OCI-LY1 (cell line): ENCODE measurements at regions not wholly inside any gene's neighbourhood (a gene's known extent, or its start where the extent isn't known, plus 50 kb on each side); places are given as distances from the start of the nearest gene placed in this dataset.

ENCODE experiments used
- EZH2 ChIP-seq: fragments of 200-600 bp; sonication (generic), shearing (Covaris generic); IDR thresholded peaks from 2 replicates; pipeline ENCODE4 v1.8.0; 2017; ENCODE audit warnings: borderline replicate concordance, mixed run types, mild to moderate bottlenecking, antibody characterized with exemption, low read length, moderate library complexity, mixed read lengths
- TF ChIP-seq, protein P1 (sequence below): fragments of 200-600 bp; sonication (generic), shearing (Covaris generic); IDR thresholded peaks from 2 replicates; pipeline ENCODE4 v1.5.1; 2017; ENCODE audit warnings: mild to moderate bottlenecking, antibody characterized with exemption, low read length, moderate library complexity, mixed read lengths

- TF ChIP-seq, protein P1, sequence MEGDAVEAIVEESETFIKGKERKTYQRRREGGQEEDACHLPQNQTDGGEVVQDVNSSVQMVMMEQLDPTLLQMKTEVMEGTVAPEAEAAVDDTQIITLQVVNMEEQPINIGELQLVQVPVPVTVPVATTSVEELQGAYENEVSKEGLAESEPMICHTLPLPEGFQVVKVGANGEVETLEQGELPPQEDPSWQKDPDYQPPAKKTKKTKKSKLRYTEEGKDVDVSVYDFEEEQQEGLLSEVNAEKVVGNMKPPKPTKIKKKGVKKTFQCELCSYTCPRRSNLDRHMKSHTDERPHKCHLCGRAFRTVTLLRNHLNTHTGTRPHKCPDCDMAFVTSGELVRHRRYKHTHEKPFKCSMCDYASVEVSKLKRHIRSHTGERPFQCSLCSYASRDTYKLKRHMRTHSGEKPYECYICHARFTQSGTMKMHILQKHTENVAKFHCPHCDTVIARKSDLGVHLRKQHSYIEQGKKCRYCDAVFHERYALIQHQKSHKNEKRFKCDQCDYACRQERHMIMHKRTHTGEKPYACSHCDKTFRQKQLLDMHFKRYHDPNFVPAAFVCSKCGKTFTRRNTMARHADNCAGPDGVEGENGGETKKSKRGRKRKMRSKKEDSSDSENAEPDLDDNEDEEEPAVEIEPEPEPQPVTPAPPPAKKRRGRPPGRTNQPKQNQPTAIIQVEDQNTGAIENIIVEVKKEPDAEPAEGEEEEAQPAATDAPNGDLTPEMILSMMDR = no peak
- no peak for TF ChIP-seq EZH2
These were observed 194.7 kb downstream of the SPATA31D1 start for GRCh38 chr9:82183181-82183860.
